SU-DHL-6 (cell line): ENCODE measurements at regions not wholly inside any gene's neighbourhood (a gene's known extent, or its start where the extent isn't known, plus 50 kb on each side); places are given as distances from the start of the nearest gene placed in this dataset.

Source experiments
- H2AFZ ChIP-seq: fragments of 200-600 bp; sonication (generic); 2 replicates; pipeline ENCODE4 v1.6.1; 2014; ENCODE audit warnings: low read depth, mild to moderate bottlenecking, moderate library complexity, mixed read lengths, antibody characterized with exemption, low read length; ENCODE audit not compliant: severe bottlenecking
- H3F3A ChIP-seq: fragments of 200-600 bp; shearing (Covaris generic); 2 replicates; pipeline ENCODE4 v1.6.0; 2016; ENCODE audit warnings: antibody characterized with exemption, mild to moderate bottlenecking; ENCODE audit not compliant: insufficient read depth
- H3K27ac ChIP-seq: fragments of 200-600 bp; sonication (generic); 2 replicates; pipeline ENCODE4 v1.5.1; 2016; ENCODE audit warnings: low read depth, mild to moderate bottlenecking, low read length, moderate library complexity, mixed read lengths
- H3K27me3 ChIP-seq: fragments of 200-600 bp; sonication (generic), shearing (Covaris generic); 2 replicates; pipeline ENCODE4 v1.6.0; 2014; ENCODE audit warnings: mild to moderate bottlenecking, low read length
- H3K36me3 ChIP-seq: fragments of 200-600 bp; sonication (generic); 2 replicates; pipeline ENCODE4 v1.6.1; 2014; ENCODE audit warnings: mild to moderate bottlenecking, low read length, mixed read lengths
- H3K4me2 ChIP-seq: fragments of 300-600, 200-600 bp; shearing (Covaris generic), sonication (generic); 2 replicates; pipeline ENCODE4 v1.6.0; 2014; ENCODE audit warnings: low read length, low read depth, mild to moderate bottlenecking; ENCODE audit not compliant: poor library complexity, severe bottlenecking
- H3K4me3 ChIP-seq: fragments of 200-600 bp; sonication (generic); 2 replicates; pipeline ENCODE4 v1.5.1; 2014; ENCODE audit warnings: antibody characterized with exemption, low read length, mild to moderate bottlenecking, mixed read lengths; ENCODE audit not compliant: insufficient read depth, poor library complexity, severe bottlenecking
- H3K79me2 ChIP-seq: fragments of 200-600 bp; sonication (generic); 2 replicates; pipeline ENCODE4 v1.6.1; 2014; ENCODE audit warnings: mild to moderate bottlenecking, low read length, moderate library complexity; ENCODE audit not compliant: insufficient read depth
- H3K9ac ChIP-seq: fragments of 200-600 bp; sonication (generic); 2 replicates; pipeline ENCODE4 v1.7.0; 2014; ENCODE audit warnings: mild to moderate bottlenecking, low read length
- H3K9me2 ChIP-seq: fragments of 200-600 bp; sonication (generic); replicated peaks from 2 replicates; pipeline ENCODE4 v1.6.1; 2014; ENCODE audit warnings: low read length; ENCODE audit not compliant: insufficient read depth
- H3K9me3 ChIP-seq: fragments of 200-600 bp; sonication (generic); 2 replicates; pipeline ENCODE4 v1.6.1; 2014; ENCODE audit warnings: low read length, mixed read lengths; ENCODE audit not compliant: insufficient read depth
- H4K20me1 ChIP-seq: fragments of 200-600 bp; sonication (generic); 2 replicates; pipeline ENCODE4 v1.6.1; 2014; ENCODE audit warnings: low read depth, mild to moderate bottlenecking, antibody characterized with exemption, low read length, moderate library complexity, mixed read lengths
- CTCF ChIP-seq: fragments of 200-600 bp; sonication (generic); IDR thresholded peaks from one replicate; pipeline ENCODE4 v1.5.1; 2017; ENCODE audit warnings: antibody characterized with exemption, mild to moderate bottlenecking, low read length, moderate library complexity; ENCODE audit not compliant: insufficient read depth, poor library complexity, severe bottlenecking
- EZH2phosphoT487 ChIP-seq: fragments of 200-600 bp; sonication (generic), shearing (Covaris generic); conservative IDR thresholded peaks from 2 replicates; pipeline ENCODE4 v1.6.1; 2018; ENCODE audit warnings: mild to moderate bottlenecking, antibody characterized with exemption, low read length, moderate library complexity, mixed read lengths

GRCh38 chr17:33383488-33384023 is 90.5 kb upstream of the ASIC2 start:
- no peak overlapping the region for H3K4me2 ChIP-seq
- no peaks in the 10 kb centered on the region for H3K27me3 ChIP-seq
- H3K27ac ChIP-seq, result no peak overlapping the region
- no peak overlapping the region for H3K4me3 ChIP-seq
- no peak overlapping the region for H2AFZ ChIP-seq
- no peaks in the 10 kb centered on the region for H4K20me1 ChIP-seq
- no peaks in the 10 kb centered on the region for H3K36me3 ChIP-seq
- no peak overlapping the region for H3K9ac ChIP-seq
- no peaks in the 10 kb centered on the region for H3K79me2 ChIP-seq
- H3F3A ChIP-seq, result no peaks in the 10 kb centered on the region
- H3K9me2 ChIP-seq, result no peaks in the 10 kb centered on the region
- no peaks in the 10 kb centered on the region for H3K9me3 ChIP-seq
- no peak for TF ChIP-seq EZH2phosphoT487
- TF ChIP-seq CTCF, result no peak

- Histone ChIP-seq H3K4me2 (no peak overlapping the region), H3K36me3 (no peaks in the 10 kb centered on the region), H3K9me2 (no peaks in the 10 kb centered on the region), H3K9me3 (no peaks in the 10 kb centered on the region), H2AFZ (no peak overlapping the region), H3F3A (no peaks in the 10 kb centered on the region), H3K27me3 (no peaks in the 10 kb centered on the region), H3K4me3 (no peak overlapping the region), H3K9ac (no peak overlapping the region), H3K79me2 (no peaks in the 10 kb centered on the region), H3K27ac (no peak overlapping the region), H4K20me1 (no peaks in the 10 kb centered on the region)
- no peak for TF ChIP-seq CTCF
- no peak for TF ChIP-seq EZH2phosphoT487
Measured at GRCh38 chr17:33385133-33385532, 92.0 kb upstream of the ASIC2 start.

- Histone ChIP-seq H3K27me3 (no peaks in the 10 kb centered on the region), H3K27ac (no peak overlapping the region), H4K20me1 (no peaks in the 10 kb centered on the region), H3F3A (no peaks in the 10 kb centered on the region), H3K4me2 (no peak overlapping the region), H3K9me3 (no peaks in the 10 kb centered on the region), H3K9me2 (no peaks in the 10 kb centered on the region), H3K36me3 (no peaks in the 10 kb centered on the region), H3K79me2 (no peaks in the 10 kb centered on the region), H3K9ac (no peak overlapping the region), H2AFZ (no peak overlapping the region), H3K4me3 (no peak overlapping the region)
- no peak for TF ChIP-seq CTCF
- TF ChIP-seq EZH2phosphoT487, result no peak
Measured at GRCh38 chr17:33385713-33386112, 92.6 kb upstream of the ASIC2 start.

- Histone ChIP-seq H2AFZ (no peak overlapping the region), H3K4me2 (no peak overlapping the region), H3K79me2 (no peaks in the 10 kb centered on the region), H3K36me3 (no peaks in the 10 kb centered on the region), H3K9me2 (no peaks in the 10 kb centered on the region), H3F3A (no peaks in the 10 kb centered on the region), H3K27ac (no peak overlapping the region), H3K9ac (no peak overlapping the region), H4K20me1 (no peaks in the 10 kb centered on the region), H3K9me3 (no peaks in the 10 kb centered on the region), H3K27me3 (no peaks in the 10 kb centered on the region), H3K4me3 (no peak overlapping the region)
- TF ChIP-seq EZH2phosphoT487, result no peak
- TF ChIP-seq CTCF, result no peak
Measured at GRCh38 chr17:33387406-33387805, 94.3 kb upstream of the ASIC2 start.
